Nucleus accumbens (tissue), 56 donors: ENCODE measurements at regions not wholly inside any gene's neighbourhood (a gene's known extent, or its start where the extent isn't known, plus 50 kb on each side); places are given as distances from the start of the nearest gene placed in this dataset.
A peak's percentile ranks its signal among the peaks of the same experiment; 100 is the strongest.
"Not testable (repeated sequence)": the region's sequence is repeated elsewhere in the genome, so short reads cannot be mapped to it uniquely, and the experiment has no call there.

Experiments
- DNase-seq, 56 donors: peaks; one replicate each; lab custom pipeline; 2025; lab: John Stamatoyannopoulos, UW

DNA sequence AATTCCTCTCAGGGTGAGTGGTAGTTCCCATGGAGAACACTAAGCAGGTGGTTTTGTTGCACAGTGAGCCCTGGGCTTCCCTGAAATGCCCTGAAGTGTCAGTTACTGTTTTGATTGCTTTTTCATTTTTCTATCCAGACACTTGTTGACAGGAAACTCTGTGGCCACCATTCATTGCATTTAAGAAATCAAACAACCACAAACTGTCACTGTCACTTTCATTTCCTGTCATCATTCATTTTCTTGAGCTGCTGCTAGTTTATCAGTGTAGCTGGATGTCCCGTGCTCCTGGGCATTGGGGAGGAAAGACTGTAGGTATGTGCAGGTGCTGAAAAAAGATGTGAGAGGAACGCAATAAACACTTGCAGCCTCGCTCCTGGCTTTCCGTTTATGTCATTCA is 891.6 kb upstream of the ZEB2 start:
- no peak for DNase-seq

GRCh38 chr2:145410086-145410485 is 890.2 kb upstream of the ZEB2 start:
- no peak for DNase-seq

DNA sequence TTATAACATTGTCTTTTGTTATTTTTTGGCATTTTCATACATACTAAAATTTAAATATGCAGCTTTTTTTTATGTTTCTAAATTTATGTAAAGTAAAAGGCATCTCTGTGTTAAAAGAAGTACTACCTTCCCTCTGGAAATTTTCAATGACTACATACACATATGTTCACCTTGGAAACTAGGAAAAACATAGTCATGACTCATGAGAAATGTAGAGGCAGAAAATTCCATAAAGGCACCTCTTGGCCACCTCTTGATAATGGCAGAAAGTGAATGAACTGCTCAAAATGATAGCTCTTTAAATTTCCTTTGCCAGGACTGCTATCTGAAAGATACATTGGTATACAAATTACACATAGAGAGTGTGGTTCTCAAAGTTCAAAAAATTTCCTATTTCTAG is 889.1 kb upstream of the ZEB2 start:
- no peak for DNase-seq

DNA sequence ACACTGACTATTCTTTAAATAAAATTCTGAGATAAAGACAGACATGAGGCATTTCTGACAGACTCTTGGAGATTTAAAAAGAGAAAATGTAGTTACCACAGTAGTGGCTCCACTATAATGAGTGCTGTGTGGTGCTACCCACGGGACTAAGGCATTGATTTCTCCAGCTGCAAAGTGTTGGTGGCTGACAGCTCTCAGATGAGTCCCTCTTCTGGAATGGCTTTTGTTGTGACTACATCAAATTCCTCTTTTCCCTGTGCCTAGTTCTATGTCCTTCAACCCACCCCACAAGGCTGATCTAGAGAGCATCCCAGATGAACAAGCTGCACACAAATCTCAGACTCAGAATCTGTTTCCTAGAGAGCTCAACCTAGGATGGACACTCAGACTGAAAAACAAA is 884.8 kb upstream of the ZEB2 start:
- no peak for DNase-seq

GRCh38 chr2:145402706-145403277 is 882.9 kb upstream of the ZEB2 start:
- no peak for DNase-seq

DNA sequence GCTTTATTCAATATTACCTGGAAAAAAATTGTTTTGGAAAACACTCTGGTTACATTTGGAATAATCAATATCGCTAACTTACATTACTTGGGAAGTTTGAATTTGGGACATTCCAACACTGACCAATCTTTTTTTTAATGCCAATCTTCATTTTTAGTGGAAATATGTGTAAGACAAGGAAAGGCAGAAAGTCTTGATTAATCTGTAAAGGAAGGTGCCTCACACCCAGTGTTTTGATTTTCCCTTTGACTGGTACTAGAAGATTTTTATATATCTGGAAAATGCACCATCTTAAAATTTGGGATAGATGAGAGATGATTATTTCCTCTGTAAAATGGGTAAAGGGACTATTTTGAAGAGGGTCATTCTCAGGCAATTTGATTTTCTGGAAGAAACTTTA is 879.2 kb upstream of the ZEB2 start:
- no peak for DNase-seq

- no peak for DNase-seq
Measured at GRCh38 chr2:145394181-145394580, 874.3 kb upstream of the ZEB2 start.

- no peak for DNase-seq
Measured at GRCh38 chr2:145386973-145387372, 867.1 kb upstream of the ZEB2 start.

- no peak for DNase-seq
Measured at GRCh38 chr2:145383961-145384360, 864.0 kb upstream of the ZEB2 start.

- DNase-seq, result peak in 1 of 56 donors; percentile 36
Measured at GRCh38 chr2:145380436-145381017, 860.6 kb upstream of the ZEB2 start.

- DNase-seq, result no peak
Measured at GRCh38 chr2:145379934-145380333, 860.0 kb upstream of the ZEB2 start.

DNA sequence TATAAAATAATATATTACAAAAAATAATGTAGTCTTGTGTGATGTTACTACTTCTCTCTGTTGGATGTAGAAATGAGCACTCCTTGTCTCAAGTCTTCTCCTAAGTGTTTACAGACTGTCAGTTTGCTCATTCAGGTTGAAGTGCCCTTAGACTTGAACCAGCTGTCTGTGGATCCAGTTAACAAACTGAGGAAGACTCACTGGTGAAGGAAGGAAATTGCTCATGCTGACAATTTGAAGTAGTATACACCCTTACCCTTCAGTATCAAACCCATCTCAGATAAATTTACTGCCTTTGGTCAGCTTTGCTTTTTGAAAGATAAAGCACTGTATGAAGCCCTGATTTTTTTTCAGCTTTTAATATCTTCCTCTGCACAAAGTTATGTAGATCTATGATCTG is 854.2 kb upstream of the ZEB2 start:
- DNase-seq, result no peak

GRCh38 chr2:145367334-145367733 is 847.4 kb upstream of the ZEB2 start:
- not testable (repeated sequence) for DNase-seq

DNA sequence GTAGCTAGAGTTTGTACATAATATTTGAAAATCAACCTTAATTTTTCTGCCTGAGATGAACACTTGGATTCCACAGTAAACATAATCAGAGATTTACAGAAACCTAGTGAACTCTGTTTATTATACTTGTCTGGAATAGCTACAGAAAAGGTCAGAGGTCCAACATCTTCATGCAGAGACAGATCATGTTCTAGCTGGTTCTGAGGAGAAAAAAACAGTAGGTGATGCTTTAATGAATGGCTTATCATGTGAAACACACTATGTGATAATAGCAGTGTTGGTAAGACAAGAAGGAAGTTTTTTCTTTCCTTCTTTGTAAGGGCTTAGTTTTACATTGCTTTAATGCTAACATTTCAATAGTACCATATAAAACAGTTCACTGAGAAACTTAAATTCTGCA is 846.4 kb upstream of the ZEB2 start:
- no peak for DNase-seq

GRCh38 chr2:145360129-145360790 is 840.3 kb upstream of the ZEB2 start:
- no peak for DNase-seq

DNA sequence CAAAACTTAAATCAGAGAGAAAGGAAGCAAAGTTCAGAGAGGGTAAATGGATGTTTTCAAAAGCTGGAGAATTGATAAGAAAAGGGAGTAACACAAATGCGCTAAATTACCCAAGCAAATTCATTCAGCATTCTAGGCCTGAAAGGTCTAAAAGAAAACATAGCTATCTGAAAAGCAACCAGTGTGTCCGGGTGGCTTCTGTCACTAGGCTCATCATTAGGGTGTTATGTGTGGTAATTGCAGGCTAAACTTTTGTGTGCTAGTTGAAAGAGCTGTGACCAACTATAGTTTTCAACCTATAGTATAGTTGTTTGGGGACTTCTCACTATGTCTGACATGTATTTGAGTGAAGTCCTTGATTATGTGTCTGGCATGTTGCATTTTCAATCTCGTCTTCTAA is 839.6 kb upstream of the ZEB2 start:
- DNase-seq, result no peak

GRCh38 chr2:145356056-145356455 is 836.1 kb upstream of the ZEB2 start:
- DNase-seq, result no peak

DNA sequence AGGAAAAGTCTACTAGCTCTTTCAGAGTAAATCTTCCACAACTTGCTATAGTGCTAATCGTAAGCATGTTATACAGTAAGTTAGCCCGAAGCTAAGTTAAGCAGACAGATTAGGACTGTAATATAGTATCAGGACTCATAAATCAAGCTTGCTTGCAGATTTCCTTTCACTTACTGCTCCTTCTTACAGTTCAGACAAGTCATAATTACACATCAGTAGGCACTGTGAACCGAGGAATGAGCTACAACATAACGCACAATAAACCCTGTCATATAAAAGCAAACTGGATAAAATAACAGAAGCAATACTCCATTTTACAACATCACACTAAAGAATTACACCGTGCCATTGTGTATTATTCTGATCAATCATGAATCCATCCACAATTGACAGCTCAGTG is 832.6 kb upstream of the ZEB2 start:
- DNase-seq, result no peak

DNA sequence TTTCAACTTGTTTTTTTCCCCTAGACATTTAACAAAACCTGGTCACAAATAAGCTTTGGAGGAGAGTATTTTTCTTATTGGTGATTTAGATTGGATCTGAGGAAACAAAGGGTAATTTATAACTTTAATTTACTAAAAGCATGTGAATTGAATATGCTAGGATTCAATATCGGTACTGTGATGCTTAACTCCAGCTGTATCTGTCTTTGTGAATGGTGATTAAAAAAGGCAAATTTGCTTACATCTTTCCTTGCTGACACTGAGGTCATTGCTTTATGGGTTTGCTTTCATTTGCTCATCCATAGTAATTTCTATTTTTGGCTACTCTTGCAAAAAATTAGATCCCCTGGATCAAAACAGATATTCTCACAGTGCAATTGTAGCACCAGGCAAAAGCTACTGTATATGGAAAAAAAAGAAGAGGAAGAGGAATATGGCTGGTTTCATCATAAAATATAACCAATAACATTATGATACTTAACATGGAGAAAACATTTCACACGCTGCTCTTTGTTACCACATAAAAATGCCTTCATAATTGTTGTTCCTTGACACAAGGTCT is 832.0 kb upstream of the ZEB2 start:
- DNase-seq, result no peak

- DNase-seq, result no peak
Measured at GRCh38 chr2:145350011-145350410, 830.1 kb upstream of the ZEB2 start.

GRCh38 chr2:145344076-145344724 is 824.3 kb upstream of the ZEB2 start:
- DNase-seq, result no peak

- DNase-seq, result no peak
Measured at GRCh38 chr2:145343287-145343686, 823.4 kb upstream of the ZEB2 start.
